Muscle of leg (tissue), 3 donors: ENCODE measurements at regions not wholly inside any gene's neighbourhood (a gene's known extent, or its start where the extent isn't known, plus 50 kb on each side); places are given as distances from the start of the nearest gene placed in this dataset.
"Not testable (repeated sequence)": the region's sequence is repeated elsewhere in the genome, so short reads cannot be mapped to it uniquely, and the experiment has no call there.

Source experiments
- DNase-seq: peaks from one replicate; pipeline ENCODE4 v3.0.0; 2013
- H3K27ac ChIP-seq: one replicate; pipeline ENCODE4 v1.5.1; 2013; ENCODE audit warnings: mild to moderate bottlenecking, low read length, control low read depth
- H3K27me3 ChIP-seq: one replicate; pipeline ENCODE4 v1.6.1; 2013; ENCODE audit warnings: low read length; ENCODE audit not compliant: control insufficient read depth, insufficient read depth
- H3K36me3 ChIP-seq: one replicate; pipeline ENCODE4 v1.6.1; 2013; ENCODE audit warnings: low read length; ENCODE audit not compliant: control insufficient read depth, insufficient read depth
- H3K4me1 ChIP-seq: one replicate; pipeline ENCODE4 v1.6.1; 2013; ENCODE audit warnings: low read length; ENCODE audit not compliant: control insufficient read depth, insufficient read depth
- H3K4me3 ChIP-seq: one replicate; pipeline ENCODE4 v1.5.1; 2013; ENCODE audit warnings: low read length, control low read depth
- H3K9me3 ChIP-seq: replicated peaks from 2 replicates; pipeline ENCODE4 v1.6.1; 2013; ENCODE audit warnings: low read depth, low read length; ENCODE audit not compliant: control insufficient read depth
- WGBS: methylation state at CpG from one replicate; pipeline ENCODE4 v1.1.5; 2013; ENCODE audit warnings: missing lambda C conversion rate; ENCODE audit not compliant: insufficient coverage; 5-methylcytosine and 5-hydroxymethylcytosine counted together

DNA sequence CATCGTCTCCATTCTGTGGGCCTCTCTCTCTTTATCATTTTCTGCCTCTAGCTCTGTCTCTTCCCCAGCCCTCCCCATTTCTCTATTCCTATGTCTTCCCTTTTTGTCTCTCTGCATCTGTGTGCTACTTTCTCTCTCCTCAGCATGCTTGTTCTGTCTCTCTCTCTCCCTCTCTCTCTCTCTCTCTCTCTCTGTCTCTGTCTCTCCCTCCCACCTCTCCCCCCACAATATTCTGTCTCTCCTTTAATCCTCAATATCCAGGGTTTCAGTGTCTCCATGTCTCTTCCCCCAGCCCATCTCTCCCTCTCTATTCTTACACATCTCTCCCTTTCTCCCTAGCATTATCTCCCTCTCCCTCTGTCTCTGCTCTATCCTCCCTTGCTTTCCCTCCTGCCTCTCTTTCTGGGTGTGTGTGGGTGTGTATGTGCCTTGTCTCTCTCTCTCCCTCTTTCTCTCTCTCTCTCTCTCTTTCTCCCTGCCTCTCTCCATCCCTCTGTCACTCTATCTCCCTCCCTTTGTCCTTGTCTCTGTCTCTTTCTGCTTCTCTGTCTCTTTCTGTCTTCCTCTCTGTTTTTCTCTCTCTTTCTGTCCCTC, 76.9 kb upstream of the SIRPA start:
- H3K4me3 ChIP-seq: no peak overlapping the region
- H3K27ac ChIP-seq: no peak overlapping the region
- 67% methylated on average over 1 of the region's 1 CpG for WGBS
- H3K36me3 ChIP-seq: no peaks in the 10 kb centered on the region
- no peak for DNase-seq
- peaks cover 11% of the 10 kb centered on the region for H3K9me3 ChIP-seq
- H3K27me3 ChIP-seq: peaks cover 2% of the 10 kb centered on the region
- peaks cover 14% of the 10 kb centered on the region for H3K4me1 ChIP-seq

DNA sequence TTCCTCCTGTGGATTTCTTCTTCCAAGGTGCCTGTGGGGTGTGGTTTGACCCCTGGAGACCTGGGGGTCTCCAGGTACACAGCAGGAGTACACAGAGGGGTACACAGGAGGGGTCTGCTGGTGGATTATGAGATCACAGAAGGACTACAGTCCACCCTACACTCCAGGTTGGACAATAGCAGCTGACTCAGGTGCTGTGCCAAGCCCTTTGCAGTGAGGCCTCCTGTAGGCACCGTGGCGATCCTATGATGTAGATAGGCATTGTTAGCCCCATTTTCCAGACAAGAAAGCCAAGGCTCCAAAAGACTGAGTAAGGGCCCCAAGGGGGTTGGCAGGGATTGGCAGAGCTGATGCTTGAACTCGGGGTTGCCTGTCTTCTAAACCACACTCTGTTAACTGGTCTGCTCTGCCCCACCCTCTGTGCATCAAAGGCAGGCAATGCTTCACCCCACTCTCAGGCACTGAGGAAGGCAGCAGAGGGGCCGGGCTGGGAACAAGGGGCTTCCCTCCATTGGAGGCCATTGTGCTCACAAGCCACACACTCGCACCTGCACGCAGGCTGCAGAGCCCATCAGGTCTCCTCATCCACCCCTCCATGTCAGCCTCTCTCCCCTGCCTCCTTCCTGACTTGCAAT, 77.5 kb upstream of the SIRPA start:
- Histone ChIP-seq H3K36me3 (no peaks in the 10 kb centered on the region), H3K27ac (no peak overlapping the region), H3K4me1 (peaks cover 14% of the 10 kb centered on the region), H3K9me3 (peaks cover 6% of the 10 kb centered on the region), H3K4me3 (no peak overlapping the region), H3K27me3 (peaks cover 2% of the 10 kb centered on the region)
- DNase-seq: no peak
- WGBS: 86% methylated on average over 5 of the region's 6 CpGs

DNA sequence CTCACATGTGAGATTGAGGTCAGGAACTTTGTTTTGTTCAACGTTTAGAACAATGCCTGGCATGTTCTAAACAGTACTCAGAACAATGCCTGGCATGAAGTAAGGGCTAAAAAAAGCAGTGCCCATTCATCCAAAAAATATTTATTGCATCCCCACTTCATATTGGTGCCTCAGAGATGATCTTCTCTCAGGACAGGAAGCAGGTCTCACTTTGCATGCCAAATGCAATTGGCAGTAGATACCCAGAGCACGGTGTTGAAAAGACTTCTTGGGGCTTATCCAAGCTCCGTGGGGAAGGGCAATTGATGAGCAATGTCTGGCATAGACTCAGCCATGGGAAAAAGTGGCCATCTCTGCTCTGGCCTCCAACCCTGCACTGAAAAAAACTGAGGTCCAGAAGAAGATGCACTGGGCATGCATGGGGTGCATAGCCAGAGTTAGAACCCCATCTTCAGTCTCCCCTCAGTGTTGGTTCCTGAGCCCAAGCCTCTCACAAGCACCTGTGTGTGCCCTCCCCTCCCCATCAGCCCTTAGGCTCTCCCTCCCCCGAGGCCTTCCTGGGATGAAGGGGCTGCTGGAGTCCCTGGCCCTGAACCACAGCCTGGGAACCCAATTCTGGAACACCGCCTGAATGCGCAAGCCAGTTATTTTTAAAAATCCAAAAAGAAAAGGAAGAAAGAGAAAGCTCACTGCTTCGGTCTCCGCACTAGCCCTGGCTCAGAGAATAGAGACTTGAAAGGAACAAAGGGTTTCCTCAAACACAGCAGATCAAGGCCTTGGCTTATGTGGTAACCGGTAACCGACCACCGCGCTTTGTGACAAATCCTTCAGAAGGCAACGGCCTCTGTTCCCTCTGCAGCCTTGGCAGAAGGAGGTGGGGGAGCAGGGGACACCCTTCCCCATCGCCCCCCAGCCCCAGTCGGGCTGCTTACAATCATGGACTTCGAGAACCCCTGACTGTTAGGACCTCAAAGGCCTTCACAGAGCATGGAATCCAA, 78.5 kb upstream of the SIRPA start:
- peaks cover 16% of the 10 kb centered on the region for H3K4me1 ChIP-seq
- no peak overlapping the region for H3K27ac ChIP-seq
- no peak for DNase-seq
- no peaks in the 10 kb centered on the region for H3K36me3 ChIP-seq
- 49% methylated on average over 7 of the region's 16 CpGs for WGBS
- no peak overlapping the region for H3K4me3 ChIP-seq
- peaks cover 2% of the 10 kb centered on the region for H3K27me3 ChIP-seq
- no peaks in the 10 kb centered on the region for H3K9me3 ChIP-seq

DNA sequence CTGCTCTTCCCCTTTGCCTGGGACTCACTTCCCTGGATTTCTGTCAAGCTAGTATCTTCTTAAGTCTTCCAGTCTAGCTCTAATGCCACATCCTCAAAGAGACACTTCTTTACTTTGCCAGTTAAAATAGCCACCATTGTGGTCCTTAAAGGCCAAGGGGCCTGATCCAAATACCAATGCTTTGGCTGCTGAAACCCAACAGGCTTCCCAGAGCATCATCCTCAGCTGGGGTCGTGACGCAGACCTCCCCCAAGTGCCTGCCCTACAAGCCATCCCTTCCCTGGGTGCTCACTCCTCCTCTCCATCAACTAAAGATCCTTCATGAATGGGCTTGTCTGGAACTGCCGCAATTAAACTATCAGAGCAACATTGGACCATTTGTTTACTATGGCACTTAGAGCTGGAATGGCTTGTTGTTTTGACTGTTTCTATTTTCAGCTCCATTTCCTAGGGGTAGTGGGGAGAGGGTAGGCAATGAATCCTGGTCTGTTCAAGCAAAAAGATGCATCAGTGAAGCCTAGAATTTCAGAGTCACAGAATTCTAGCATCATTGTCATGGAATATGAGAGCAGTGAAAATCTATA, 79.6 kb upstream of the SIRPA start:
- no peak for DNase-seq
- 69% methylated on average over 2 of the region's 3 CpGs for WGBS
- H3K4me3 ChIP-seq: no peak overlapping the region
- peaks cover 2% of the 10 kb centered on the region for H3K27me3 ChIP-seq
- H3K27ac ChIP-seq: no peak overlapping the region
- H3K4me1 ChIP-seq: peaks cover 25% of the 10 kb centered on the region
- H3K36me3 ChIP-seq: no peaks in the 10 kb centered on the region
- no peaks in the 10 kb centered on the region for H3K9me3 ChIP-seq

DNA sequence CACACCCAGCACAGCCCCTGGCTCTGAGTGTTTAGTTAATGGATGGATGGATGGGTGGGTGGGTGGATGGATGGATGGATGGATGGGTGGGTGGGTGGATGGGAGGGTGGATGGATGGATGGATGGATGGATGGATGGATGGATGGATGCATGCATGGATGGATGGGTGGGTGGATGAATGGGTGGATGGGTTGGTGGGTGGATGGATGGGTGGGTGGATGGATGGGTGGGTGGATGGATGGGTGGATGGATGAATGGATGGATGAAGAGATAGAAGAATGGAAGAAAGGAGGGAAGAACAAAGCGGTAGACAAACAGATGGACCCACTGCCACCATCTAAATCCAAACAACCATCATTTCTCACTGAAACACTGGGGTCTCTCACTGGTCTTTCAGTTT, 80.3 kb upstream of the SIRPA start:
- not testable (repeated sequence) for DNase-seq, H3K27ac ChIP-seq, H3K27me3 ChIP-seq, H3K9me3 ChIP-seq, H3K4me3 ChIP-seq, H3K36me3 ChIP-seq
- H3K4me1 ChIP-seq: peaks cover 26% of the 10 kb centered on the region
- no CpG with 5 or more reads among the region's 1 CpG for WGBS

DNA sequence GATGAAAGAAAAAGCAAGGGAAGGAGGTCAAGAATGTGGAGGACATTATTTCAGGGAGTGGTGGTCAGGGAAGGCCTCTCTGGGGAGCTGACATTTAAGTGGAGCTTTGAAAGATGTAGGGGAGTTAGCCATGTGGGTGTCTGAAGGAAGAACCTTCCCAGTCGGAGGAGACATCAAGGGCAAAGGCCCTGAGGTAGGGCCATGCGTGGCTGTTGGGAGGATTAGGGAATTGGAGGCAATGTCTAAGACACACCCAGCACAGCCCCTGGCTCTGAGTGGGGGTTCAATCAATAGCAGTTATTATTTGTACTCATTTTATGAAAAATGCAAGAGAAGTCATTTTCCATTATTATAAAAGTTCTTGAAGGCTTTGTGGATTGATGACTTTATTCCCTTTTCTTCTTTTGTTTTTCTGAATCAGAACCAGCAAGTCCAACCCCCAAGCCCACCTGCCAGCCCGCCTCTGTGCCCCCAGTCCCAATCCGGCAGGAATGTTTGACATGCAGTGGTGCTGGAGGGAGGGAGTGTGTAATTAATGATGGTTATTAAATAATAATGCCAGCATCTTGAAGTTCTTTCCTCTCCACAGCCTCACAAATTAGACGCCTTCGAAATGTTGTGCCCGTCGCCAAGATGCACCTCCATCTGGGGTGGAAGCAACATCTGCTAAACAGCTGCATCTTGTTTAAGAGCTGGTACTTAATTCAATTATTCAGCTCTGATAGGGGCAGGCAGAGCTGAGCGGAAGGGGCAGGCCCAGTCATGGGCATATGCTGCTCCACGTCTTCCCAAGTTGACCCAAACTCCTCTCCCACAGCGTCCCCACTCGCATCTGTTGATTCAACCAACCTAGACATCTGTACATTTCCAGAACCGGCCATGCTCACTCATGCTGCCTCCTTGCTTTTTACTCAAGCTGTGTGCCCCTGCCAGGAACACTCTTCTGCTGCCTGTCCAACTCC, 81.3 kb upstream of the SIRPA start:
- H3K36me3 ChIP-seq: no peaks in the 10 kb centered on the region
- no peak overlapping the region for H3K27ac ChIP-seq
- WGBS: 61% methylated on average over 5 of the region's 13 CpGs
- peaks cover 26% of the 10 kb centered on the region for H3K4me1 ChIP-seq
- H3K9me3 ChIP-seq: no peaks in the 10 kb centered on the region
- DNase-seq: no peak
- no peak overlapping the region for H3K4me3 ChIP-seq
- H3K27me3 ChIP-seq: no peaks in the 10 kb centered on the region

DNA sequence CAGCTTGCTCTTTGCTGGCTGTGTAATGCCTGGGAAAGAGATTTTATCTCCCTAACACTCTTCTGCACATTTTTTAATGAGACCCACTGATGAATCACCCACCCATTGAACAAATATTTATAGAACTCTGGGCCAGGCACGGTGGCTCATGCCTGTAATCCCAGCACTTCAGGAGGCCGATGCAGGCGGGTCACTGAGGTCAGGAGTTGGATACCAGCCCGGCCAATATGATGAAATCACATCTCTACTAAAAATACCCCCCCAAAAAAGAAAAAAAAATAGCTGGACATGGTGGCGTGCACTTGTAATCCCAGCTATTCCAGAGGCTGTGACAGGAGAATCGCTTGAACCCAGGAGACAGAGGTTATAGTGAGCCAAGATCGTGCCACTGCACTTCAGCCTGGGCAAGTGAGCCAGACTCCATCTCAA, 82.1 kb upstream of the SIRPA start:
- H3K4me1 ChIP-seq: peaks cover 26% of the 10 kb centered on the region
- H3K27me3 ChIP-seq: peaks cover 3% of the 10 kb centered on the region
- H3K36me3 ChIP-seq: no peaks in the 10 kb centered on the region
- H3K4me3 ChIP-seq: no peak overlapping the region
- no peak for DNase-seq
- H3K27ac ChIP-seq: no peak overlapping the region
- H3K9me3 ChIP-seq: no peaks in the 10 kb centered on the region
- WGBS: 57% methylated on average over 3 of the region's 7 CpGs

DNA sequence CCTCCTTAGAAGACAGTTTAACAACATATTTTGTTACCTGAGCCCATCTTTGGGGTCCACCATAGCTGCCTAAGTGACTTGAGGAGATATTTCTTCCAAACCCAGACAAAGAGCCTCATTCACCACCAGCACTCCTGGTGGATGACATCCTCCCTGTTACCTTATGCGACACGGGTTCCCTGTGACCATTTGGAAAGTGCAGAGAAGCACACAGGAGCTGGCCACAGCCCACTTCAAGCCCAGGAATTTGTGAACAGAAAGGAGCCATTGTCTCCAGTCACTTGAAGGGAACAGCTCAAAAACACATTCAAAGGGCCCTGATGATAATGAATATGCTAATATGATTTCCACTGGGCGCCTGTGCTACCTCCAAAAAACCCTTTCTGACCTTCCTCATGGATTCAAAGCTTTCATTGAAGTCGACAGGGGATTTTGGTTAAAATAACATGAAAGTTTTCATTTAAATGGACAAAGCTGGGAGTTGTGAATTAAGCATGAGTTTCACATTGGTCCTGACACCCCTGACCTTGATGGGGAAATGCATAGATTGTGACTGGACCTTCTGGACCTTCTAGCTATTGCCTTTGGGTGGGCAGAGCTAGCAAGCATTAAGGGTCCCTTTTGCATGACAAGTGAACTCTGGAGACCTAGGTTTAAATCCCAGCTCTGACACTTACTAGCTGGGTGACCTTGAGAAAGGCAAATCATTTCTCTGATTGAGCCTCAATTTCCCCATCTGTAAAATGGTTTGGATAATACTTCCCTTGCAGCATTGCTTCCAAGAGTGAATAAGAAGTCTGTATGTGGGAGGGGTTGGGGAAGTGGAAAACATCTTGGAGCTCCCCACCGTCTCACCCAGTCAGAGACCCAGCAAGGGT, 83.3 kb upstream of the SIRPA start:
- Histone ChIP-seq H3K27ac (no peak overlapping the region), H3K9me3 (no peaks in the 10 kb centered on the region), H3K4me1 (peaks cover 17% of the 10 kb centered on the region), H3K27me3 (peaks cover 7% of the 10 kb centered on the region), H3K36me3 (no peaks in the 10 kb centered on the region), H3K4me3 (no peak overlapping the region)
- no CpG with 5 or more reads among the region's 5 CpGs for WGBS
- DNase-seq: no peak
